ENCODE measurements at regions not wholly inside any gene's neighbourhood (a gene's known extent, or its start where the extent isn't known, plus 50 kb on each side); places are given as distances from the start of the nearest gene placed in this dataset.

GRCh38 chrX:143094417-143095023 lies 68.8 kb downstream of the SPANXN4 start (continued):
- TF ChIP-seq SIRT6 (IDR thresholded peaks at IDR 0.05; ENCODE audit: low read depth, low read length) (no peak), ZNF717 (CRISPR knock-in tag; IDR thresholded peaks at IDR 0.05) (no peak), ZMIZ1 (IDR thresholded peaks at IDR 0.05; ENCODE audit: low read depth in 2 of 2, low read length in 2 of 2) (no peak), IFI16 (CRISPR knock-in tag; IDR thresholded peaks at IDR 0.05) (no peak), ZNF24 (IDR thresholded peaks at IDR 0.05) (no peak), ARID1B (IDR thresholded peaks at IDR 0.05) (no peak), ZNF133 (CRISPR knock-in tag; IDR thresholded peaks at IDR 0.05) (no peak)
